Stimulated activated CD4-positive, alpha-beta T cell treated with anti-CD3 and anti-CD28 coated beads, Interleukin-2, amount 100 ng/mL, for 48 hours (primary cell): ENCODE measurements at regions not wholly inside any gene's neighbourhood (a gene's known extent, or its start where the extent isn't known, plus 50 kb on each side); places are given as distances from the start of the nearest gene placed in this dataset.

Source experiments
- DNase-seq, 2 donors: peaks; one replicate each; pipeline ENCODE4 v3.0.0-alpha.2; 2020

DNA sequence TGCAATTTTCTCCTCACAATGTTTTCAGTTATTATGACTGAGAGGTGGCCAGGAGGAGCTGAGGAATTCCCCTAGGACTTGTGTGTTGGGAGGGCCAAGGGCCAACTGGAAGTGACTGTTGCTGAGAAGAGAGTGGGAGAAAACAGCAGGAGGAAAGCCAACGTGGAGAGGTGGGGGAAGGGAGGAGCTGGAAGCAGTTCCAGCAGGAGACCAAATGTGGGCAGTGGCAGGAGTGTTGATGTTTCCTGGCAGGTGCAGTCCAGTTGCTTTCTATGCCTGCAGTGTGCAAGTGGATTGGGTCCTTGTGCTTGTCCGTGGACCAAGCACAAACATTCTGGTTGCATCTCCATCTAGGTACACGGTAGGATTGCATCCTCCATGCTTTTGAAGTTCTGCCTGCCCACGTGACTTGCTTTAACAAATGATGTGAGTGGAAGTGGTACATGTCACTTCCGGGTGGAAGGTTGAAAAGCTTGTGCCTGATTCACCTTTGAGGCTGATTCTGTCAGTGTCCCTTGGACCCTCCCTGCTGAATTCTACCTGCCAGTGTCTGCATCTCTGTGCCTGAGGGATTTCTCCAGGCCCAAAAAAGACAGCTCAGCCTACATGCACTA lies 54.7 kb upstream of the CRHR1 start:
- no peak for DNase-seq

DNA sequence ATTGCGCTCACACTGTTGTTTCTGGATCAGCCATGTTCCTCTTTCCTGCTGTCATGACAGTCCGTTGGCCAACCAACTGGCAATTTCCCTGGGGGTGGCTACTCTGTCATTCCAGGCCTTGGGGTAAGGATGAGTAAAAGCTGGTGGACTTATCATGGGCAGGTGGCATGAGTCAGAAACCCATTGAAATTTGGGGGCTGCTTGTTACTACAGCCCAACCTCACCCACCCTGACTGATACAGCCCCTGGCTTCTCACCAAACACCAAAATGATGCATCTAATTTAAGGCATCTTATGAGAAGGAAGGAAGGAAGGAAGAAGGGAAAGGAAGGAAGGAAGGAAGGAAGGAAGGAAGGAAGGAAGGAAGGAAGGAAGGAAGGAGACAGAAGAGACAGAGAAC lies 53.9 kb upstream of the CRHR1 start:
- no peak for DNase-seq

- no peak for DNase-seq
Observed at GRCh38 chr17:45731459-45731858, 52.7 kb upstream of the CRHR1 start.

DNA sequence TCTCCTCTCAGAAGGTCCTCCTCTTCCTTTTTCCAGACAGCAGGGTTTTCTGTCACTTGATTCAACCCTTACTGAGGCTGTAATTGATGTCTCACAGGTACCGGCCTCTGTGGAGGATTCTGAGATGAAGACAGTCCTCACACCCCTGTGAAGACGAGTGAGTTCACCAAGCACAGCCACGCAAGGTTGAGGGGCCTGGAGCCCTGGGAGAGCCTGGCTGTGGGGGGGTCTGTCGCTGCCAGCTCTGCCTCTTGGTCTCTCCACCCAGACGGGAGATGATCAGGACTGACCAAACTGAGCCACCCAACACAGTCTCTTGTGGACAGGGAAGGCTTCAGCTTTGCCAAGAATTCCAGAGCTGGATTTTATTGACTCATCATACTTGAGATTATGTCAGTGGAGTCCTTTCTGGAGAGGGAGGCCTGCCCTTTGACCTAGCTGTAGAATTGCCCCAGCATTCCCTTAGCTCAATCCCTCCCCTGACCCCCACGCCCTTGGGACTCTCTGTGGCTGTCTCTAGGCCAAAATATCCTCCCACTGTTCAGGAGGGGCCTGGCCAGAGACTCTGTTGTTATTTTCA lies 51.1 kb upstream of the CRHR1 start:
- no peak for DNase-seq

- no peak for DNase-seq
Observed at GRCh38 chr17:45733781-45734180, 50.3 kb upstream of the CRHR1 start.
